H54 (cell line): ENCODE measurements at regions not wholly inside any gene's neighbourhood (a gene's known extent, or its start where the extent isn't known, plus 50 kb on each side); places are given as distances from the start of the nearest gene placed in this dataset.
"Not testable (repeated sequence)": the region's sequence is repeated elsewhere in the genome, so short reads cannot be mapped to it uniquely, and the experiment has no call there.

Source experiments
- DNase-seq: peaks from one replicate; pipeline ENCODE4 v3.0.0; 2011; ENCODE audit warnings: low spot score, mixed read lengths; ENCODE audit not compliant: insufficient read length
- FAIRE-seq: peaks from 3 replicates; lab custom pipeline; 2011; peaks lifted over from hg19 to GRCh38; lab: Jason Lieb, UNC
- POLR2A ChIP-seq: IDR thresholded peaks from 2 replicates; pipeline ENCODE4 v1.6.1; 2011; ENCODE audit warnings: low read depth, mild to moderate bottlenecking, low read length

DNA sequence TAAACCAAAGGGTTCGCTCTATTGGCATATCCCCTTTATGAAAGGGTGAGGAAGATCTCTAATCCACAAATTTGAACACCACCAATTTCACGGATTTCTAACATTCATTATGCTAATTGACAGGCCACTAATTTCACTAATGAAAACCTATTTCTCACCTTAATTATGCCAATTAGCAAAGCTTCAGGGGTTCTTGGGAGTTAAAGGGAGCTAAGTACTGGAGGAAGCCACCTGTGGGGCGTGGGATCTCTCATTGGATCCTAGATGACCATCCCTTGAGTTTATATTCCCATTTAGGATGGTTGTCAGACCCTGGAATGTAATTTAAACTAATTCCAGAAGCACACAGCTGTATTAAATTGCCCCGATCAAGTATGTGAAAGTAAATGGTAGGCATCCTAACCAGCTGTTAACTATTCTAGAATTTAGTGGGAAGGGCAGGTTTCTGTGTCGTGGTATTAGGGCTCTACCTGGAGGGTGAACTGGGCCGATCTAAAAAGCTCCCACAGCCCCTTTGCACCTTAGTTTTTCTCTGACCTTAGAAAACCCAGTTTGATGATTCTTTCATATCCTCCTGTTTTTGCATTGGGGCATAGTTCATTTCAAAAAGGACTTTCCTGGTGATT is 77.1 kb downstream of the C9orf152 start:
- TF ChIP-seq POLR2A, result no peak
- no peak for DNase-seq
- no peak for FAIRE-seq

DNA sequence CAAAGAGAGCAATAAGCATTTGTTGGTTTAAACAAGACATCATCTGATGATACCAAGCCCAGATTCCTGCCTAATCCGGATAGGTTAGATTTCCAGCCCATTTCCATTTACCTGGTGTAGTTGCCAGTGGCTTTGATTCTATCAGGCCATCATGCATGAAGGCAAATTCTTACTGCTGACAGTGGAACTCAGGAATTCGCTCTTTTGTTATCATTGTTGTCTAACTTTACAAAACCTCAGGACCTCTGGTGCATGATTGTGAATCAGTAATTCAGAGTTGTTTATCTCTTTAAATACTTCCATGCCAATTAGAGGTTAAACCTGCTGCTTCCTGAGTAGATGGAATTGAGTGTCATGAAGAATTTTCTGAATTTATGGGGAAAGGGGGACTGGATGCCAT is 76.5 kb downstream of the C9orf152 start:
- FAIRE-seq (no peak), DNase-seq (no peak)
- no peak for TF ChIP-seq POLR2A

- FAIRE-seq, DNase-seq: not testable (repeated sequence)
Measured at GRCh38 chr9:110132531-110132930, 75.4 kb downstream of the C9orf152 start.

DNA sequence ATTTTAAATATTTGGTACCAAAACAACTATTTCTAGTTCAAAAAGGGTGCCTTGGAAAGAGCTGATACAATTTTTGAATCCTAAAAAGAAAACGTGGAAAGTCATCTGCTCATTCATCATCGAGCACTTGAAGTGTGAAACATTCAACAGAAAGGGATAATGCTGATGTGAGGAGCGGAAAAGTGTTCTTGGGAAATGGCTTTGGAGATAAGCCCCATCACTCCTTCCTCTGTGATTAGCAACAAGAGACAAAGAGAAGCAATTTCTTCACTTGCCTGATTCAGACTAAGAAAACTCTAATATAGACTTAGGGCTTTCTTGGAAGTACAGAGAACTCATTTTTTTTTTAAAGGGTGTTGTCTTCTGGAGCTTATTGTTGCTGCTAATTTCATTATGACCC is 74.9 kb downstream of the C9orf152 start:
- no peak for TF ChIP-seq POLR2A
- no peak for FAIRE-seq
- DNase-seq, result no peak

- TF ChIP-seq POLR2A, result no peak
- no peak for FAIRE-seq
- no peak for DNase-seq
Measured at GRCh38 chr9:110133608-110134210, 74.2 kb downstream of the C9orf152 start.

- no peak for FAIRE-seq
- no peak for TF ChIP-seq POLR2A
- DNase-seq, result no peak
Measured at GRCh38 chr9:110135846-110136245, 72.1 kb downstream of the C9orf152 start.

DNA sequence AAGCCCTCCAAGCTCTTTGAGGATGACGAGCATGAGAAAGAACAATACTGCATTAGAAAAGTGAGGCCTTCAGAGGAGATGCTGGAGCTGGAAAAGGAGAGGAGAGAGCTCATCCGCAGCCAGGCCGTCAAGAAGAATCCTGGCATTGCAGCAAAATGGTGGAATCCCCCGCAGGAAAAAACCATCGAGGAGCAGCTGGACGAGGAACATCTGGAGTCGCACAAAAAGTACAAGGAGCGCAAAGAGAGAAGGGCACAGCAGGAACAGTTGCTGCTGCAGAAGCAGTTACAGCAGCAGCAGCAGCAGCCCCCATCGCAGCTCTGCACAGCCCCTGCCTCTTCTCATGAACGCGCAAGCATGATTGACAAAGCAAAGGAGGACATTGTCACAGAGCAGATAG is 71.2 kb downstream of the C9orf152 start:
- FAIRE-seq, result no peak

DNA sequence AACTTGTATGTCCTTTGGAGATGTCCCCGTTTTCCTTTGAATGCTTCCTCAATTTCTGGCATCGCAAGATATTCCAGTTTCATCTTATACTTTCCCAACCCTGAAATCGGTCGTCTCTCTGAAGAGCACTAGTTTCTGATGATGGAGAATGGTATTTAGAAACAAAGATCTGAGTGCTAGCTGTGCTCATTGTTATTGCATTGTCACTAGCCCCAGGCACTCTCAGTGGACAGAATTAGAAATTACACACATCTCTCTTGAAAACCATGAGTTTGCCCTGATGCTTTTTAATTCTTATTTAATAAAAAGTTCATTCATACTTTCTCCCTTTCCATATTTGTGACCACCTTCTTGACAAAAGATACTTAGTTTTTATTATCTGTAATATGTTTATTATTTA is 67.7 kb downstream of the C9orf152 start:
- FAIRE-seq (no peak), DNase-seq (no peak)
- TF ChIP-seq POLR2A, result no peak

More for the DNA sequence above, 71.2 kb downstream of the C9orf152 start:
- no peak for TF ChIP-seq POLR2A
- no peak for DNase-seq

- no peak for TF ChIP-seq POLR2A
- DNase-seq, result peak; percentile 50
- FAIRE-seq, result peak; percentile 33
Measured at GRCh38 chr9:110141227-110141793, 66.6 kb downstream of the C9orf152 start.

GRCh38 chr9:110142253-110142652 is 65.7 kb downstream of the C9orf152 start:
- FAIRE-seq, result no peak

DNA sequence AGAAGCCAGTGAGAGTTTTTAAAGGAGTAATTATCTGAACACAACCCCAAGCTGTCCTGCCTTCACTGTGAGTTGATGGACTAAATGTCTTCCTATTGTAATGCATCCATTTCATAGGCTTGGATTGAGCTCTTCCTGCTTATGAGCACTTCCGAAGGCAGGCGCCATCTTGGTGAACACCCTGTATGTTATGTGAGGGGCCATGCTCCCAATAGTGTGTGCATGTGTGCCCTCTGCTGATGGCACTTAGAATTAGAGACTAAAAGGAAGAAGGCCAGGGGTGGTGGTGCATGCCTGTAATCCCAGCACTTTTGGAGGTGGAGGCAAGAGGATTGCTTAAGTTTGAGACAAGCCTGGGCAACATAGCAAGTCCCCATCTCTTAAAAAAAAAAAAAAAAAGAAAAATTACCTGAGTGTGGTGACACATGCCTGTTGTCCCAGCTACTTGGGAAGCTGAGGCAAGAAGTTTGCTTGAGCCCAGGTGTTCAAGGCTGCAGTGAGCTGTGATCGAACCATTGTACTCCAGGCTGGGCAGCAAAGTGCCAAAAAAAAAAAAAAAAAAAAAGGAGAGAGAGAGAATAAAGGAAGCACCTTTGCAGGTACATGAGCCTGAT is 65.0 kb downstream of the C9orf152 start:
- DNase-seq (no peak), FAIRE-seq (no peak)
- TF ChIP-seq POLR2A, result no peak

More at GRCh38 chr9:110142253-110142652, 65.7 kb downstream of the C9orf152 start:
- no peak for DNase-seq
- TF ChIP-seq POLR2A, result no peak

DNA sequence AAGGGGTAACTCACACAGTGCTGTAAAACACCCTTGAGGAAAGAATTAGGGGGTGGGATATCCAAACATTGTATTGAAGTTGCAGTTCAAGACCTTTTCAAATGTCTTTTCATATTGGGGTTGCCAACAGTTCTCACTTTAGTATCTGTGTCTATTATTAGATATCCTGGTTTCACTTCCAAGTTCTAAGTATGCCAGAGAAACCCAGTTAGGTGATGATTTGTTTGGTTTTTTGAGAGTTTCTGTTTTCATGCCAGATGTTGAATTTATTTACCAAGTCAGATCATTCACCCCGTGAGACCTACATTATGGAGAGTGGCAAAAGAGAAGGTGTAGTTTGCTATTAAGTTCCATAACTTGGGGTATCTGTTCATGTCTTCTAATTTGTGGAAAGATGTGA is 64.5 kb downstream of the C9orf152 start:
- FAIRE-seq, result no peak
- TF ChIP-seq POLR2A, result no peak

GRCh38 chr9:110143950-110144545 is 63.9 kb downstream of the C9orf152 start:
- DNase-seq (no peak), FAIRE-seq (no peak)
- no peak for TF ChIP-seq POLR2A

More for the DNA sequence above, 64.5 kb downstream of the C9orf152 start:
- no peak for DNase-seq

GRCh38 chr9:110146373-110146772 is 61.6 kb downstream of the C9orf152 start:
- DNase-seq (no peak), FAIRE-seq (no peak)
- no peak for TF ChIP-seq POLR2A
